ENCODE measurements at regions not wholly inside any gene's neighbourhood (a gene's known extent, or its start where the extent isn't known, plus 50 kb on each side); places are given as distances from the start of the nearest gene placed in this dataset.
"Not testable (repeated sequence)": the region's sequence is repeated elsewhere in the genome, so short reads cannot be mapped to it uniquely, and the experiment has no call there.

- no peak for DNase-seq
Measured at GRCh38 chr7:47188653-47189315, 393.1 kb downstream of the TNS3 start.

DNA sequence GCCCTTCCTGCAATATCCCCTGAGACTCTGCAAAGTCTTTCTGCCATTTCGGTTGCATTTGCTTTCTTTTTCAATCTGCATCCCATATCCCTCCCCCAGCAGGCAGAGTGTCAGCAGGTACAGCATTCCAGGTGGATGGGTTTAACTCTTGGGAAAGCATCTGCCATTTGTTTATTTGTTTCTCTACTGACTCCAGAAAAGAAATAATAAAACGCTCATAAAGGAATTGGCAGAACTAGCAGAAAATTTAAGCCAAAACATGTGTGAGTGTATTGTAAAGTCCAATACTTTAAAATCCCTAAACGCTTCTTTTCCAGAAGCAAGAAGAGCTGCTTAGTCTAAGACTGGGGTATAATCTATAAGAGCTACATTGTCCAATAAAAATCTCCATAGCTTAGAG is 393.8 kb downstream of the TNS3 start:
- DNase-seq, result no peak

DNA sequence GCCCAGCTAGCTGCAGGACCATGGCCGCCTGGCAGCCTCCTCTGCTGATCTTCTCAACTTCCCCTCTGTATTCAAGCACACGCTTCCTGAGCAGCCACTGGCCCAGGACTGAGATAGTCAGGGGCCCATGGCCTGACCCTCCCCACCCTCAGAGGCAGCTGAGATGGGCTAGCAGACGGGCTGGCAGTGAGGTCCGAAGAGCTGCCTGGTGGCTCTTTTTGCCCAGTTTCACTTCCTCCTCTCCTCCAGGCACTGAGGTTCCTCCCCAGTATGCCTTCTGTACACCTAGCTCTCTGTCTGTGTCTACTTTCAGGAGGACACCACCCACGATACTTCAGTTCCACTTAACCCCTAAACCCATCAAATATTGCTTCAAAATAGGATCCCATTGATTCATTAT is 395.6 kb downstream of the TNS3 start:
- no peak for DNase-seq

DNA sequence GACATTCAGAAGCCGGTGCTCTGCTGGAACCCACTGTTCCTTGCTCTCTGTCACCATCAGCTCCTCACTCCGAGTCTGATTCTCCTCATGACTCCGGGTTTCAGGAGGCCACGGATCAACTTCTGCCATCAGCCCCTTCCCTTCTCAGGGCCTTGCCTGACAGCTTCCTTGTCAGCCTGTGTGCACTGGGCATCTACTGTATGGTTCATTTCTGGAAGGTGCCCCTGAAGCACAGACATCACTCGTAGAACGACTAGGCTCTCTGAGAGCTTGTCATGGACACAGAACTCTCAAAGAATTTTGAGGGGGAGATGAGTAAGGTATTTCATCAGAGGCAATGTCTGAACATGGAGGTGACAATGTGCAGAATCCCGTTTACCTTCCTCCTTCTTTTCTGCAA is 396.1 kb downstream of the TNS3 start:
- DNase-seq, result no peak

- no peak for DNase-seq
Measured at GRCh38 chr7:47185170-47185569, 396.7 kb downstream of the TNS3 start.

- DNase-seq, result no peak
Measured at GRCh38 chr7:47183862-47184590, 397.9 kb downstream of the TNS3 start.

GRCh38 chr7:47181746-47182361 is 400.1 kb downstream of the TNS3 start:
- DNase-seq, result no peak

- DNase-seq, result no peak
Measured at GRCh38 chr7:47180516-47180826, 401.4 kb downstream of the TNS3 start.

DNA sequence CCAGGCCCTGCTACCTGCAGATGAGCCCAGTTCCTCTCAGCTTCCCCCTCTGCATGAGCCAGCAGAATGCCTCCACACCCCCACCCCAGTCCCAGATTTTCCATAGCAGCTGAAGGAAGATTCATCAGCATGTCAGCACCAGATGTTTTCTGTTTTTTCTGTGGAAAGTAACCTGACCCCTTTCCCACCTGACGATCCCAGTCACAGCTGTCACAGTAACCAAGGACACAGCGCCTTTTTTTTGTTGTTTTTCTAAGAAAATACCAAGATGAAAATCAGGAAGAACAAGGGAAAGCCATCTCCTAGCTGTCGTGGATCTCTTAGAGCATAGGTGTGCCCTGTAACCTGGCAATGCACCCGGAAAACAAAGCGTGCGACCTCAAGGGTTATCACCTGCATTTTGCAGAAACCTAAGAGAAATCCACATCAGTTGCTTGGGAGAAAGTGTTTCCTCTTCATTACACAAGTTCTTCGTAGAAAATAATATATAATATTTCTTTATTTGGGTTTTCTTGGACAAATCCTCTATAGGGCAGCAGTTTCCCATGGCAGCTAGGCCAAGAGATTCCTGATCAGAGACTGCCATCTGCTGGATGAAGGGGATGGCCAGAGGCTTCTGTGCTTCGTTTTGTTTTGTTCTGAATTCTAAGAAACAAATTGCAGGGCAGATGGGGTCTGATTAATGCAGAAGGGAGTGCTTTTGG is 401.9 kb downstream of the TNS3 start:
- no peak for DNase-seq

GRCh38 chr7:47172602-47173539 is 409.0 kb downstream of the TNS3 start:
- not testable (repeated sequence) for DNase-seq

- DNase-seq, result no peak
Measured at GRCh38 chr7:47170516-47170915, 411.4 kb downstream of the TNS3 start.

DNA sequence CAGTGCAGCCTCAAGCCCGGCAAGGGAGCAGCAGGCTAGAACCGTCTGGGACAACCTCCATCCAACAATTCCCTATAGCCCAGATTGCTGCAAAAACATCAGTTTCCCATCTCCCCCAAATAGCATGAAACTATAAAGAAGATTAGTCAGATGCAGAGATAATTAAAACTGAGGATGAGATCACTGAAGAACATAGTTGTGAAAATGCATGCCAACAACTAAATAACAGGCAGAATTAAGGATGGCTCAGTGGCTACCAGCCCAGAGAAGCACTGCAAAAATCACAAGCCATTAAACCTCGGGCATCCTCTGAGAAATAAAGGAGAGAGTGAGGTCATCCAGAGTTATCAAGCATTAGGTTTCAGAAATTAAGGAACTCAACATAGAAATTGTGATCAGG is 427.1 kb downstream of the TNS3 start:
- DNase-seq, result no peak

GRCh38 chr7:47153576-47153975 is 428.3 kb downstream of the TNS3 start:
- DNase-seq, result no peak

- DNase-seq, result no peak
Measured at GRCh38 chr7:47153058-47153457, 428.9 kb downstream of the TNS3 start.

DNA sequence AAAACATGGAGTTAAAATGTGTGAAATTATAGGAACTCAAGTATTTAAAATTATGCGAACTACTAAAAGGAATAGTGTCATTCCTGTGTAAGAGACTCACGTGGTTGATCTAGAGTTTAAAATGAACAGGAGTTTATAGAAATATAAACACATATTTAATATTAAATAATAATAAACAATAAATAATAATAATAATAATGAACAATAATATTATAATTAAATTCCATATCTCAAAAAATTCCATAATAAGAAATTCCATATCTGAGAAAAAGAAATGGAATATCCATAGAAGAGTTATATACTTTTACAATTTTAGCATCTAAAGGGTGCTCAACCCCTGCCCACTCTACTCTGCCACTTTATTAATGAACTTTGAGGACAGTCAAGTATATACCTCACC is 429.6 kb downstream of the TNS3 start:
- no peak for DNase-seq

- no peak for DNase-seq
Measured at GRCh38 chr7:47150497-47151260, 431.2 kb downstream of the TNS3 start.

DNA sequence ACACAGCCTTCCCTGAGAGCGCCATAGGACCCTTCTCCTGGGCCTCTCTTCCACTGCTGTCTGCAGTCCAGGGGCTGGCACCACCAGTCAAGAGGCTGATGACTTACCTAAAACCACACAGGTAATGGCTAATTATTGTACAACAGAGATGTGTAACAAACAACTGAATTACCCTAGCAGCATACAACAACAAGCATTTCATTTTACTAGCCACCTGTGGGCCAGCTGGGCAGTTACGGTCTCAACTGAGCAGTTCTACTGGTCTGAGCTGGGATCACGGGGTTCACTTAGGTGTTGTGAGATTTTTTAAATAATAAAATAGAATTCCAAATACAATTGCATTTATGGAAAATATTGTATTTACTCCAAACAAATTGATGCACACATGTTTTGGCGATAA is 431.9 kb downstream of the TNS3 start:
- no peak for DNase-seq

GRCh38 chr7:47149208-47149839 is 432.6 kb downstream of the TNS3 start:
- DNase-seq, result no peak

DNA sequence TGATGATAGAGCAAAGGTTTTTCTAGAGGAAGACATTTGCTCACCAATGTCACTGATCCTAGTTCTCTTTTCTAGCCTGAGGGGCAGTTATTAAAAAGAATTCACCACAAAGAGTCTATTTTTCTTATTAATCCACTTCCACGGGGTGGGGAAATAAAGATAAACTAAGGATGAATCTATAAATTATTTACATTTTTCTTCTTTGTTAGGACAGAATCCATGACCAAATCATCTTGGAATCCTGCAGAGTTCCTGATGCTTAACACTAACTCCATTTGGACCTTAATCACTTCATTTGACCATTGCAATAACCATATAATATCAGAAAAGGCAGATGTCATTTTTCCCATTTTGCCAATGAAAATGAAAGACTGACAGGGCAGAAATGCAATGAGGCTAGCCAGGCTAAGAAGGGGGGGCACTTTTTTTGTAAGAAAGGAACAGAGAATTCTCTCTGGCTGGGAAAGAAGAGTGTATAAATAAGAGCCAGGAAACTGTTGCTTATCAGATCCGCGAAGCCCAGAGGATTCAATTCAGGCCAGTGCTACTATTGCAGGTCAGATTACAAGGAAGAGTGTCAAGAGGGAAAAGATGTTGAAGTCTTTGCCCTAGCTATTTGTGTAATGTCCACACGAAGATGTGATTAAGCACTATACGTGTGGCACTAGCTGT is 433.2 kb downstream of the TNS3 start:
- DNase-seq, result no peak

DNA sequence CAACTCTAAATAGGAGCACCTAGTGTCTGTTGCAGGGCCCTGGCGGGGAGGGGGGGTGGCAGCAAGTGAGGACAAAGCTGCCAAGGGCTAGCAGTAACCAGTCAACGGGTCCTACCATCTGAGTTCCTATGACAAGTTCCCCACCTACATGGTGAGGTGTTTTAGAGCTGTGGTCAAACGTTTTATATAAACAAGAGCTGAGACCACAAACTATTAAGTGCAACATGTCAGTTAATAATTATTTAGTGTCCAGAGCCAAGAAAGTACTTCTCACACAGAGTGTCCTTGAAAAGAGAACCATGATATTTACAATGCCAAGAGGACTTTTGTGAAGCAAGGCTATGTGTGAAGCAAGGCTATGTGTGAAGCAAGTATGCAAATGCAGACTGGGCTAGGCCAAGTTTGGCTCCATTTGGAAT is 434.7 kb downstream of the TNS3 start:
- DNase-seq, result no peak

DNA sequence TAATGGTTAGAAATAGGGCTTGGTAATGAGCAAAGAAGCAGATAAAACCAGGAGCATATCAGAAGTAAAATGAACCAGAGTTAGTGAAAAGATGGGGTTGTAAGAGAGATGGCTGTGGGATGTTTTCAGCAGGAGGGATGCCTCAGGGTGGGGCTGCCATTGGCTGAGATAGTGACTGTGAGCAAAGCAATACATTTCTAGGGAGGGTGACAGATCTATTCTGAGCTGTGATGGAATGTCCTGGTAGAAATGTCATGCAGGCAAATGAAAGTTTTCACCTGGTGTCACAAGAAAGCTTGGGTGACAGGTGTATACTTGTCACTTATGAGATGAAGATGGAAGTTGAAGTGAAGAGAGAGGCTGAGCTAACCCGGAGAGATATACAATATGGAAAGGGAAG is 435.9 kb downstream of the TNS3 start:
- DNase-seq, result no peak
